IPS DF 6.9 (cell line): ENCODE measurements at regions not wholly inside any gene's neighbourhood (a gene's known extent, or its start where the extent isn't known, plus 50 kb on each side); places are given as distances from the start of the nearest gene placed in this dataset.
"Not testable (repeated sequence)": the region's sequence is repeated elsewhere in the genome, so short reads cannot be mapped to it uniquely, and the experiment has no call there.

Experiments
- DNase-seq: peaks from one replicate; pipeline ENCODE4 v3.0.0-alpha.2; 2013; ENCODE audit warnings: low read depth, low spot score
- H3K27ac ChIP-seq: one replicate; pipeline ENCODE4 v1.5.1; 2013; ENCODE audit warnings: low read length, control low read depth
- H3K27me3 ChIP-seq: 2 replicates; pipeline ENCODE4 v1.6.1; 2013; ENCODE audit warnings: mild to moderate bottlenecking, low read length; ENCODE audit not compliant: control insufficient read depth, insufficient read depth
- H3K36me3 ChIP-seq: 2 replicates; pipeline ENCODE4 v1.6.1; 2013; ENCODE audit warnings: low read length; ENCODE audit not compliant: control insufficient read depth, insufficient read depth
- H3K4me1 ChIP-seq: 2 replicates; pipeline ENCODE4 v1.6.1; 2013; ENCODE audit warnings: low read length; ENCODE audit not compliant: control insufficient read depth, insufficient read depth
- H3K4me3 ChIP-seq: 2 replicates; pipeline ENCODE4 v1.5.1; 2013; ENCODE audit warnings: mild to moderate bottlenecking, low read length
- H3K9me3 ChIP-seq: 2 replicates; pipeline ENCODE4 v1.6.1; 2013; ENCODE audit warnings: low read length, inconsistent platforms; ENCODE audit not compliant: control insufficient read depth, insufficient read depth
- WGBS: extraction: QIAGEN DNeasy Blood & Tissue Kit; methylation state at CpG from one replicate; pipeline ENCODE4 v1.1.7; 2013; ENCODE audit warnings: mixed read lengths, missing lambda C conversion rate; ENCODE audit not compliant: insufficient read length, insufficient coverage; 5-methylcytosine and 5-hydroxymethylcytosine counted together

DNA sequence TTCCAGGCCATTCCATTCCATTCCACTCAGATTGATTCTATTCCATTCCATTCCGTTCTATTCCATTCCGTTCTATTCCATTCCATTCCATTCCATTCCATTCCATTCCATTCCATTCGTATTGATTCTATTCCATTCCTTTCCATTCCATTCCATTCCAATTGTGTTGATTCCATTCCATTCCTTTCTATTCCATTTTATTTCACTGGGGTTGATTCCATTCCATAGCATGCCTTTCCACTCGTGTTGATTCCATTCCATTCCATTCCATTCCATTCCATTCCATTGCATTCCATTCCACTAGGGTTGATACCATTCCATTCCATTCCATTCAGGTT, 1142.3 kb downstream of the RPIA start:
- Histone ChIP-seq H3K27ac (no peak overlapping the region), H3K4me1 (no peaks in the 10 kb centered on the region), H3K27me3 (no peaks in the 10 kb centered on the region), H3K4me3 (no peak overlapping the region), H3K9me3 (peaks cover 36% of the 10 kb centered on the region), H3K36me3 (no peaks in the 10 kb centered on the region)
- no peak for DNase-seq
- 100% methylated on average over 3 of the region's 4 CpGs for WGBS

DNA sequence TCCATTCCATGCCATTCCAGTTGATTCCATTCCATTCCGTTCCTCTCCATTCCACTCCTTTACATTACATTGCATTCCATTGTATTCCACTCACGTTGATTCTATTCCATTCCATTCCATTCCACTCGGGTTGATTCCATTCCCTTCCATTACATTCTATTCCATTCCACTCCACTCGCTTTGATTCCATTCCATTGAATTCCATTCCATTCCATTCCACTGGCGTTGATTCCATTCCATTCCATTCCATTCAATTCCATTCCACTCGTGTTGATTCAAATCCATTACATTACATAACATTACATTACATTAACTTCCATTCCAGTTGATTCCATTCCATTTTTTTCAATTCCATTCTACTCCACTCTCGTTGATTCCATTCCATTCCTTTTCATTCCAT, 1142.8 kb downstream of the RPIA start:
- H3K4me1 ChIP-seq = no peaks in the 10 kb centered on the region

DNA sequence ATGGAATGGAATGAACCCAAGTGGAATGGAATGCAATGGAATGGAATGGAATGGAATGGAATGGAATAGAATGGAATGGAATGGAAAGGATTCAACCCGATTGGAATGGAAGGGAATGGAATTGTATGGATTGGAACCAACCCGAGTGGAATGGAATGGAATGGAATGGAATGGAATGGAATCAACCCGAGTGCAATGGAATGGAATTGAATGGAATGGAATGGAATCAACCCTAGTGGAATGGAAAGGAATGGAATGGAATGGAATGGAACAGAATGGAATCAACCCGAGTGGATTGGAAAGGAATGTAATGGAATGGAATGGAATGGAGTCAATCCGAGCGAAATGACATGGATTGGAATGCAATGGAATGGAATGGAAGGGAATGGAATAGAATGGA, 1144.9 kb downstream of the RPIA start:
- 100% methylated on average over 3 of the region's 6 CpGs for WGBS
- peaks cover 32% of the 10 kb centered on the region for H3K9me3 ChIP-seq
- peak; percentile 48 for DNase-seq
- not testable (repeated sequence) for H3K4me3 ChIP-seq, H3K4me1 ChIP-seq, H3K27ac ChIP-seq, H3K36me3 ChIP-seq, H3K27me3 ChIP-seq

More for the DNA sequence above, 1142.8 kb downstream of the RPIA start:
- H3K9me3 ChIP-seq = peaks cover 36% of the 10 kb centered on the region
- H3K36me3 ChIP-seq = no peaks in the 10 kb centered on the region
- H3K27ac ChIP-seq = no peak overlapping the region
- no peak for DNase-seq
- H3K4me3 ChIP-seq = no peak overlapping the region
- H3K27me3 ChIP-seq = no peaks in the 10 kb centered on the region
- WGBS = 100% methylated on average over 7 of the region's 7 CpGs

DNA sequence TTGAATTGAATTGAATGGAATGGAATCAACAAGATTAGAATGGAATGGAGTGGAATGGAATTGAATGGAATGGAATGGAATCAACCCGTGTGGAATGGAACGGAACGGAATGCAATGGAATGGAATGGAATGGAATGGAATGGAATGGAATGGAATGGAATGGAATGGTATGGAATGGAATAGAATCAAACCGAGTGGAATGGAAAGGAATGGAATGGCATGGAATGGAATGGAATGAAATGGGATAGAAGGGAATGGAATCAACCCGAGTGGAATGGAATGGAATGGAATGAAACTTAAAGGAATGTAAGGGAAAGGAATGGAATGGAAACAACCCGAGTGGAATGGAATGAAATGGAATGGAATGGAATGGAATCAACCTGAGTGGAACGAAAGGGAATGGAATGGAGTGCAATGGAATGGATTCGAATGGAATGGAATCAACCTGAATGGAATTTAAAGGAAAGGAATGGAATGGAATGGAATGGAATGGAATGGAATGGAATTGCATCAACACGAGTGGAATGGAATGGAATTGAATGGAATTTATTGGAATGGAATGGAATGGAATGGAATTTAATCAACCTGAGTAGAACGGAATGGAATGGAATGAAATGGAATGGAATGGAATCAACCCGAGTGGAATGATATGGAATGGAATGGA, 1146.6 kb downstream of the RPIA start:
- WGBS = 98% methylated on average over 11 of the region's 11 CpGs
- H3K4me3 ChIP-seq = no peak overlapping the region
- H3K9me3 ChIP-seq = peaks cover 36% of the 10 kb centered on the region
- no peaks in the 10 kb centered on the region for H3K27me3 ChIP-seq
- no peak overlapping the region for H3K27ac ChIP-seq
- no peak for DNase-seq
- H3K36me3 ChIP-seq = no peaks in the 10 kb centered on the region
- H3K4me1 ChIP-seq = no peaks in the 10 kb centered on the region

DNA sequence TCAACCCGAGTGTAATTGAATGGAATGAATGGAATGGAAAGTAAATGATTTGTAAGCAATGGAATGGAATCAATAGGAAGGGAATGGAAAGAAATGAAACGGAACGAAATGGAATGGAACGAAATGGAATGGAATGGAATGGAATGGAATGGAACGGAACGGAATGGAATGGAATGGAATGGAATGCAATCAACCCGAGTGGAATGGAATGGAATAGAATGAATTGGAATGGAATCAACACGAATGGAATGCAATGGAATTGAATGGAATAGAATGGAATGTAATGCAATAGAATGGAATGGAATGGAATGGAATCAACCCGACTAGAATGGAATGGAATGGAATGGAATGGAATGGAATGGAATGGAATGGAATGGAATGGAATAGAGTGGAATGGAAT, 1148.7 kb downstream of the RPIA start:
- not testable (repeated sequence) for H3K4me3 ChIP-seq, H3K27ac ChIP-seq, DNase-seq, H3K36me3 ChIP-seq, H3K4me1 ChIP-seq, H3K27me3 ChIP-seq
- WGBS = 100% methylated on average over 6 of the region's 9 CpGs
- H3K9me3 ChIP-seq = peaks cover 35% of the 10 kb centered on the region

DNA sequence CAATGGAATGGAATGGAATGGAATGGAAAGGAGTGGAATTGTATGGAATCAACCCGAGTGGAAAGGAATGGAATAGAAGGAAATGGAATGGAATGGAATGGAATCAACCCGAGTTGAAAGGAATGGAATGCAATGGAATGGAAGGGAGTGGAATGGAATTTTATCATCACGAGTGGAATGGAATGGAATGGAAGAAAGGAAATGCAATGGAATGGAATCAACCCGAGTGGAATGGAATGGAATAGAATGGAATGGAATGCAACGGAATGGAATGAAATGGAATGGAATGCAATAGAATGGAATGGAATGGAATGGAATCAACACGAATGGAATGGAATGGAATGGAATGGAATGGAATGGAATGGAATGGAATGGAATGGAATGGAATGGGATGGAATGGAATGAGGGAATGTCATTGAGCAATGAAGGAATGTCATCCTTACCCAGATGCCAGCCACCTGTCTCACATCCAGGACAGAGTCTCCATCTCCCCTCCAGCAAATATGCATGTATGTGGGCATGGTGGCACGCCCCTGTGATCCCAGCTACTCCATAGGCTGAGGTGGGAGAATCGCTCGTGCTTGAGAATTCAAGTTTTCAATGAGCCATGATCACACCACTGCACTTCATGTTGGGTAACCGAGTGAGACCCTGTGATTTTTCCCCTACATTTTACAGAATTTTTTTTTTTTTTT, 1149.5 kb downstream of the RPIA start:
- H3K27ac ChIP-seq, H3K4me1 ChIP-seq, H3K36me3 ChIP-seq, DNase-seq, H3K27me3 ChIP-seq, H3K4me3 ChIP-seq: not testable (repeated sequence)
- 100% methylated on average over 2 of the region's 10 CpGs for whole genome bisulfite sequencing
- H3K9me3 ChIP-seq = peaks cover 36% of the 10 kb centered on the region

DNA sequence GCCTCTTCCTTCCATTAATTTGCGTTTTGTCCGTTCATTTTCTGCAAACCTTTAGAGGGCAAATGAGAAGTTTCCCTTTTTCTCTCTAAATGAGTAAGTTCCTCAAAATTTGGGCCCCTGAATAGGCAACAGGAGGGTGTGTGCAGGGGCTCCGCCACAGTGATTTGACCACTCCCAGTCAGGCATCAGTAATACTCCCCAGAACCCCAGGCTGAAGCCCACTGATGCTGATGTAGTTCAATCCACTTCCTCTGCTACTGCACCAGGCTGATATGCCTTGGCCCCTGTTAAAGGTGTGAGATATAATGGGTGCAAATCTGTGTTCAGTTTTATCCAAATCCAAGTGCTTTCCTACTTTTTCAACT, 1150.0 kb downstream of the RPIA start:
- no peaks in the 10 kb centered on the region for H3K4me1 ChIP-seq
- no peak overlapping the region for H3K27ac ChIP-seq
- no CpG with 5 or more reads among the region's 3 CpGs for WGBS
- H3K36me3 ChIP-seq = no peaks in the 10 kb centered on the region
- no peak overlapping the region for H3K4me3 ChIP-seq
- H3K27me3 ChIP-seq = no peaks in the 10 kb centered on the region
- no peak for DNase-seq
- H3K9me3 ChIP-seq = peaks cover 35% of the 10 kb centered on the region

DNA sequence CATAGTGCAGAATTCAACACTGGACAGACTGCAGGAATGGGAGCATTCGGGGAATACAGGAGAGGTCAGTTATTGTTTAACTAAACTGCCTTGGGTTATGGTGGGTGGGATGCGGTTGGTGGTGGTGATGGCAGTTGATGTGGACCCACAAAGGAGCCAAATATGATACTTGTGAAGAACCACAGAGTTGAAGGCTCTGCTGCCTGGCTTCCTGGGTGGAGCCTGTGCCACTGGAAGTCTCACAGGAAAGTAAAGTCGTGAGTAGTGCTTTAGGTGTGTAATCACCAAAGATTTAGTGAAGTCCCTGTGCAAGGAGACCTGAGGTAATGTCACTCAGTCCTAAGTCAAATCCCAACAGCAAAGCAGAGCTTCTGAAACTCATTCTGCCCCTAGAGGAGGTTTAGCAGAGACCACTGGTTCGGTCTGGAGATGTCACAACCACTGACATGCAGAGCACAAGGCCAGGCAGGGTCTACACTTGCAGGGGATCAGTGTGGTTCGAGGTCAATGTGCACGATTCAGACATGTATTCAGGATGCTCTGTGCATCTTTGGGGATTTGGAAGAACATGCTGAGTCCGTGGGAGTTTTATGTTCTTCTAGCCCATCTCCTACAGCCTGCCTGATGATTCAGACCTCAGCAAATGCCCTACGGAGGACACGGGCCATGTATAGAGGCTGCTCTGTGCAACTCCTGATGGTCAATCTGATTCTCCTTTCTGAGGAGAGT, 1150.9 kb downstream of the RPIA start:
- no peak overlapping the region for H3K27ac ChIP-seq

DNA sequence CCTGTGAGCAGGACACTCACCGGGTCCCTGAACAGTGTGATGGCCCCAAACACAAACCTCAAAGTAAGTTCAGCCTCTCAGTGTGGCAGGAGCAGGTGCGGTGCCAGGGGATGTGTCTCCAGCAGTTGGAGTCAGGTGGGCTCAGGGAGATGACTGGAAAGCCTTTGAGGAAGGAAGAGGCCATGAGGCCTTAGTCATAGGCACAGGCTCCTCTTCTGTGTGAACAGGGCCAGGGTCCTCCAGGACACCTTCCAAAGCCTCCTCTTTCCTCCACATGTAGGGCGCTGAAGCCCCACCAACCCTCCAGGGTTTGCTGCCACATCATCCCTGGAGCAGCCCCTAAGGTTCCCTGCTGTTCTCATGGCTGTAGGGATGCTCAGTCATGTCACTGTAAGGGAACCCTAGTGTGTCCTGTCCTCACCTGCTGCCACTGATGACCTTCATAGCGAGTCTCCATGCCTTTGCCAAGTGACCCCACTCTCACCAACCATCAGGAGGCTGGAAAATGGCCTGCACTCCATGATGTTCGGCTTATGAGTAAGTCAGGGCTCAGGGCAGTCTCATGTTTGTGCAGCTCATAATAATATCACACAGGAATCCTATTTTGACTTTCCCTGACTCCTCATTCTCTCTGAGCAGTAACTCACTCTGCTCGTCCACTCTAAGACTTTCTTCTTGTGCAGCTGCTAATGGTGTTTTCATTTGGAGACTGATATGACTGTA, 1152.9 kb downstream of the RPIA start:
- Histone ChIP-seq H3K9me3 (peaks cover 39% of the 10 kb centered on the region), H3K36me3 (no peaks in the 10 kb centered on the region), H3K4me3 (no peak overlapping the region), H3K27ac (no peak overlapping the region), H3K27me3 (no peaks in the 10 kb centered on the region), H3K4me1 (no peaks in the 10 kb centered on the region)
- WGBS = no CpG with 5 or more reads among the region's 6 CpGs
- DNase-seq = no peak

More for the DNA sequence above, 1150.9 kb downstream of the RPIA start:
- WGBS = no CpG with 5 or more reads among the region's 9 CpGs
- Histone ChIP-seq H3K27me3 (no peaks in the 10 kb centered on the region), H3K4me3 (no peak overlapping the region), H3K4me1 (no peaks in the 10 kb centered on the region), H3K36me3 (no peaks in the 10 kb centered on the region), H3K9me3 (peaks cover 34% of the 10 kb centered on the region)
- no peak for DNase-seq

DNA sequence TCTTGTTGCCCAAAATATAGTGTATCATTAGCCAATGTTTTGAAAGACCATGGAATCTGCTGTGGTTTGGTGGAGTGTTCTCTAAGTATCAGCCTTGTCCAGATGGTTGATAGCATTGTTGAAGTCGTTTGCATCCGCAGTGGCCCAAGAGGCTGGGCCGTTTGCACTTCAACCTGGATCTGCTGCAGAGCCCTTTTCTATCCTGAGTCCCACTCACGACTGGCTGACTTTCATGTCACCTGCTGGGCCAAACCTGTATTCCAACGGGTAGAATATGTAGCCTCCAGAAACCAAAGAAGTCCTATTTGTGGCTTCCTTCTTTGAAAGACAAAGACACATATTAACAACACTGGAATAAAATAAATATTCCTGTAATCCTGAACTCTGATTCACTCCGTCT, 1154.1 kb downstream of the RPIA start:
- DNase-seq = no peak
- Histone ChIP-seq H3K27me3 (no peaks in the 10 kb centered on the region), H3K4me1 (no peaks in the 10 kb centered on the region), H3K4me3 (no peak overlapping the region), H3K36me3 (no peaks in the 10 kb centered on the region), H3K9me3 (peaks cover 39% of the 10 kb centered on the region), H3K27ac (no peak overlapping the region)
- no CpG with 5 or more reads among the region's 6 CpGs for WGBS
